Jurkat, Clone E6-1 (cell line): ENCODE measurements at regions not wholly inside any gene's neighbourhood (a gene's known extent, or its start where the extent isn't known, plus 50 kb on each side); places are given as distances from the start of the nearest gene placed in this dataset.
A peak's percentile ranks its signal among the peaks of the same experiment; 100 is the strongest.
"Not testable (repeated sequence)": the region's sequence is repeated elsewhere in the genome, so short reads cannot be mapped to it uniquely, and the experiment has no call there.

ENCODE experiments used
- DNase-seq: peaks from one replicate; pipeline ENCODE4 v3.0.0-alpha.2; 2011; ENCODE audit warnings: low read depth, low spot score
- H3K4me3 ChIP-seq: 2 replicates; pipeline ENCODE4 v1.5.1; 2011; ENCODE audit warnings: mild to moderate bottlenecking, low read length, control low read depth, moderate library complexity

DNA sequence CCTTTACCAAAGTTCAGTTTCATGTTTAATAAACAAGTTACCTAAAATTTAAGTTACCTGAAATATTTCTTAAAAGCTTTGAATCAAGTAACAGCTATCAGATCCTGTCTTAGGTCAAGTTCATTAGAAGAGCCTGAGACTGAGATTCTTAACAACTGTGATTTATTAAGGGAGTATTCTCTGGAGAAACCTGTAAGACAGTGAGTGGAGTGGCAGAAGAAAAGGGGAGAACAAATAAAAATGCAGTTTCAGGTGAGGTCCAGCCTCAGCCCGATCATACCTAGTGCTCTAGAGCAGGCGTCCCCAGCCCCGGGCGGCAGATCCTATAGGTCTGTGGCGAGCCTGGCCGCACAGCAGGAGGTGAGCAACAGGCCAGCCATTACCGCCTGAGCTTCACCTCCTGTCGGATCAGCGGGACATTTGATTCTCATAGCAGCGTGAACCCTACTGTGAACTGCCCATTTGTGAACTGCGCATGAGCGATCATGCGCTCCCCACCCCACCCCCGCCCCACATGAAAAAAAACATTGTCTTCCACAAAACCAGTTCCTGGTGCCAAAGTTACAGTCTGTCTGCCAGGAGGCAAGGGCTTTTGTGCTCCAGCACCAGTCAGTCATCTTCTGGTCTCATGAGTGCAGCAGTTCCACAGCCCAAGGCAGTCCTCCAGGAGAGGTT lies 59.2 kb upstream of the ADGRB3 start:
- no peak overlapping the region for H3K4me3 ChIP-seq
- DNase-seq = no peak

DNA sequence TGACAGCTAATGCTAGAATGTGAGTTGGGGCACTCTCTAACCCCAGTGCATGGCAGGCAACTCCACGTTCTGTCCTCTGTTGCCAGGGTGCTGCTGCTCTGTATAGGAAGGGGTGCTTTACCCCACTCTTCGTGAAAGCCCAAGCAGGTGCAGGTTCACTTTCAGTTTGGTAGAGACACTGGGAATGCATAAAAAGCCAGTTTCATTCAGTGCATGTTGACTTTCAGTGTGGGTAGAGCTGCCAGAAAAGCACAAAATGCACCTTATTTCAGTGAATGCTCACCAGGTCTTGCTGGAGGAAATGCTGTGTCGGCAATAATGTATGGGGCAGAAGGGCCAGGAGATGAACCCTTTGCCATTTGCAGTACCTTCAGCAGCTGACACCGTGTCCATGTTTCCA lies 62.1 kb upstream of the ADGRB3 start:
- H3K4me3 ChIP-seq = no peak overlapping the region
- DNase-seq = no peak

DNA sequence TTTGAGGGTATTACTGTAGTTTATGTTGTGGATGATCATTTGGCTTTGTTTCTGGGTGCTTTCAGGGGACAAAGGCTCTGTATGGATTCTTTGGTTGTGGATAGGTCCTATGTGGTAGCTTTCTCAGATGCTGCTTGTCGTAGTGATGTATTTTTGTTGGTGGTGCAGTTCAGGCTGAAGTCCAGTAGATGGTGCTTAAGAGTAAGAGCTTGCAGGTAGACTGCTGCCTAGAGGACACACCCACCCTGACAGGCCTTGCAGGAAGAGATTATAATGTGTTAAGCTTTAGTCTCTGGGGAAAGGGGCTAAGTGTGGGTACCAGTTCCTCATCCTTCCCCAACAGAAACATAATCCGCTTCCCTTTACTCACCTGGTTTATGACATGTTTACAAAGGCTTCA lies 62.6 kb upstream of the ADGRB3 start:
- DNase-seq = peak; percentile 72
- no peak overlapping the region for H3K4me3 ChIP-seq

DNA sequence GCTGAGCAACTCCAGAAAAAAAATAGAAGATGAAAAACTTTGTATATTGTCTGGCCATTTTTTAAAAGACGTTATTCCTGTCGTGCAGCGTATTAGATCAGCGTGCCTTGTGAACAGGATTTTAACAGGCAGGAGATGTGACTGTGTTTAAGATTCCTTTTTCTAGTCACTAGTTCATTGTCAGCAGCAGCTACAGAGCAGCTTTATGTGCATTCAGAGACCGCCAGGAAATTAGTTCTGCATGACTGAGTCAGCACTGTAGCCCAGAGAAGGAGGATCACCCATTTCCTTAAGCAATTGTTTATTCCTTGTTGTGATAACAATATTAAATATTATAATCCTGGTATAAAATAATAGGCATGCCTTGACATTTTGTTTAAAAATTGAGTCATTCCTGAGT lies 75.4 kb upstream of the ADGRB3 start:
- no peak for DNase-seq
- no peak overlapping the region for H3K4me3 ChIP-seq

DNA sequence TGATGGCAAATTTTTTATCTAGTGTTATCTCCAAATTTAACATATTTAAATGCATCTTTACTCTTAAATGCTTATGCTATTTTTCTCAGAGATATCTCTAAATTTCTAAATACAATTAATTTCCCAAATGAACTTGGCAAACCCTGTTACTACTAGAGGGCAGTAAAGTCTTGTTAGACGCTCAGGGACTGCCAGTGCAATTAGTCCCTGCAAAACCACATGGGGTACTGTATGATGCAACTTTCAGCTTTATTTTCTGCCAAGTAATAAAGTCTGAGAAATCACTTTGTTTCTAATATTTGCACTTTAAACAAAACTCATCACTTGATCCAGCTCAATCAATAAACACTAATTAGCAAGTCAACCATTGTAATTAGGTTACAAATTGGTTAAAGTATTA lies 76.0 kb upstream of the ADGRB3 start:
- no peak for DNase-seq
- H3K4me3 ChIP-seq = no peak overlapping the region

DNA sequence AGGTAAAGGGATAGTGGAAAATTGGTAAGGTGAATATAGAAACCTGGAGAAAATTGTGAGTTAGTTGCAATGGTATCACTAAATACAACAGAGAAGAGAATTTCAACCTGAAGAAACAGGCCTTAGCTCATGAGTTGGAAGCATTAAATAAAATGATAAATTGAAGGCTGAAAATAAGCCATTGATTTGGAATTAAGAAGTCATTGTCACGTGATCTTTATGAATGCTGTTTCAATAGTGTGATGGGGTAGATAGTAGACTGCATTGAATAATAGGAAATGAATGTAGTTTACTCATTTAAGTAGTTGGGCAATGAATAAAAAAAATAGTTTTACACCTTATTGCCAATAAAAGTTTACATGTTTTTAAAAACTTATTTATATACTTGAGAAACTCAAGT lies 88.5 kb upstream of the ADGRB3 start:
- no peak for DNase-seq
- no peak overlapping the region for H3K4me3 ChIP-seq

DNA sequence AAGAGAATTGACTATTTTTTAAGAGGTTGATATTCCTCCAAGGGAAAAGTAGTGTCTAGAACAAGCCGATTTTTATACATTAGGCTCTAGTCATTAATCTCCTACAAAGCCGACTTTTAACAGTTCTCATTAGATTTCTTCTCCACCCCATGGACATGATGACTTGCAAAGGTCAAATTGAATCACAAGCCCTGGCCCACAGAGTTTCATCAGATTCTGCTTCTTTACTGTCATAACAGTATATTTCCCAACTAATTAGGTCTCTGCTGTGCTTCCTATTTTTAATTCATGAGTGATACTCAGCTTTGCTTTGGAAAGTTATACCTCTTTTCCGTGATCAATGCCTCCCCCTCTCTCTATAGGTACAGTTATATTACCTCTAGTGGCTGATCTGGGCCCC lies 90.6 kb upstream of the ADGRB3 start:
- no peak for DNase-seq
- no peak overlapping the region for H3K4me3 ChIP-seq

DNA sequence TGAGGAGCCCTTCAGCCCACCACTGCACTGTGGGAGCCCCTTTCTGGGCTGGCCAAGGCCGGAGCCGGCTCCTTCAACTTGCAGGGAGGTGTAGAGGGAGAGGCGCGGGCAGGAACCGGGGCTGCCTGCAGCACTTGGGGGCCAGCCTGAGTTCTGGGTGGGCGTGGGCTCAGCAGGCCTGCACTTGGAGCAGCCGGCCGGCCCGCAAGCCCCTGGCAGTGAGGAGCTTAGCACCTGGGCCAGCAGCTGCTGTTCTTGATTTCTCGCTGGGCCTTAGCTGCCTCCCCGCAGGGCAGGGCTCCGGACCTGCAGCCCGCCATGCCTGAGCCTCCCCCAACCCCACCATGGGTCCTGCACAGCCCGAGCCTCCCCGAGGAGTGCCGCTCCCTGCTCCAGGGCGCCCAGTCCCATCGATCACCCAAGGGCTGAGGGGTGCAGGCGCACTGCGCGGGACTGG lies 101.7 kb upstream of the ADGRB3 start:
- no peak for DNase-seq
- no peak overlapping the region for H3K4me3 ChIP-seq

DNA sequence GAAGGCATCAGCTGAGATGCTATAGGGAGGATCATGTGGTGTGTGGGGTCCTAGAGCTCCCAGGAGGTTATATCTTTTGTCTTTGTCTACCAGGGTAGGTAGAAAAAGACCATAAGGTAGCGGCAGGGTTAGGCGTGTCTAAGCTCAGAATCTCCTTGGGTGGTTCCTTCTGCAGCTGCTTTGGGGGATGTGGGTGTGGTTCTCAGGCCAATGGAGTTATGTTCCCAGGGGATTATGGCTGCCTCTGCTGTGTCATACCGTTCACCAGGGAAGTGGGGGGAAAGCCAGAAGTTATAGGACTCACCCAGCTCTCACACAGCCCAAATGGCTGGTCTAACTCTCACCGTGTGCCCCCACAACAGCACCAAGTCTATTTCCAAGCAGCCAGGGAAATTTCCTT lies 107.4 kb upstream of the ADGRB3 start:
- no peak for DNase-seq
- H3K4me3 ChIP-seq = no peak overlapping the region

DNA sequence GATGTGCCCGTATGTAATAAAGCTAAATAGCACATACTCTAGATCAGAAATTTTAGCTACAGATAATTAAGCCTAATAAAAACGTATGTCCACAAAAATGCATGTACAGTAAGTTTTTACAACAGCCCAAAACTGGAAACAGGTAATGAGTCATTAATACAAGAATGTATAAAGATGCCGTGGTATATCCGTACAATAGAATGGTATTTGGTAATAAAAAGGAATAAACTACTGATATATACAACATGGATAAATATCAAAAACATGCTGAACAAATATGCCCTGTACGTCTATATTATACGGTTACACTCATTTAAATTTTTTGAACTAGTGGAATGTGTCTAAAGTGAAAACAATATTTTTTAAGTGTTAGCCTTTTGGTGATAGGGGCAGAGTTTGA lies 128.2 kb upstream of the ADGRB3 start:
- no peak overlapping the region for H3K4me3 ChIP-seq

DNA sequence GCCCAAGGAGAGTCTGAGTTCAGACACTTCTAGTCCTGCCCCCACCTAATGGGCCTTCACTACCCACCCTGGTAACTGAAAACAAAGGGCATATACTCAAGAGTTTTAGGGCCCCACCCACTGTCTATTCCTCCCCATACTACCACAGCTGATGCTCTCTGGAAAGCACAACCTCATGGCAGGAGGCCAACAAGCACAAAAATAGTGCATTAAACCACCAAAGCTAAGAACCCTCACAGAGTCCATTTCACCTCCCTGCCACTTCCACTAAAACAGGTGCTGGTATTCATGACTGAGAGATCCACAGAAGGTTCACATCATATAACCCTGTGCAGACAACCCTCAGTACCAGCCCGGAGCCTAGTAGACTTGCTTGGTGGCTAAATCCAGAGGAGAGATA lies 132.1 kb upstream of the ADGRB3 start:
- DNase-seq = no peak
- H3K4me3 ChIP-seq = no peak overlapping the region

More for the DNA sequence above, 128.2 kb upstream of the ADGRB3 start:
- DNase-seq = no peak

DNA sequence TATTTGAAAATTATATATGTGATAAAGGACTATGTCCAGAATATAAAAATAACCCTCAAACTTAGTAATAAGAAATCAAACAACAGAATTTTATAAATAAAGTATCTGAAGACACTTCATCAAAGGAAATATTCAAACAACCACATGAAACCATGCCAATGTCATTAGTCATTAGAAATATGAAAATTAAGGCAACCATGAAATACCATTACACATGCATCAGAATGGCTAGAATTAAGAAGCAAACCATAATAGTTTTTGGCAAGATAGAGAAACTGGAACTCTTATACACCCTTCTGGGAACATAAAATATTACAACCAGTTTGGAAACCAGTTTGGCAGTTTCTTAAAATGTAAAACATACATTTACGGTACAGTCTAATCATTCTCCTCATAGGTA lies 137.2 kb upstream of the ADGRB3 start:
- no peak overlapping the region for H3K4me3 ChIP-seq
- no peak for DNase-seq

DNA sequence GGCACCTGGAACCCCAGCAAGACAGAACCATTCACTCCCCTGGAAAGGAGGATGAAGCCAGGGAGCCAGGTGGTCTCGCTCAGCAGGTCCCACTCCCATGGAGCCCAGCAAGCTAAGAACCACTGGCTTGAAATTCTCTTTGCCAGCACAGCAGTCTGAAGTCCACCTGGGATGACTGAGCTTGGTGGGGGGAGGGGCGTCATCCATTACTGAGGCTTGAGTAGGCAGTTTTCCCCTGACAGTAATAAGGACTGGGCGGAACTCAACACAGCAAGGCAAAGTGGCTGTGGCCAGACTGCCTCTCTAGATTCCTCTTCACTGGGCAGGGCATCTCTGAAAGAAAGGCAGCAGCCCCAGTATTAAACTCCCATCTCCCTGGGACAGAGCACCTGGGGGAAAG lies 140.2 kb upstream of the ADGRB3 start:
- DNase-seq, H3K4me3 ChIP-seq: not testable (repeated sequence)

DNA sequence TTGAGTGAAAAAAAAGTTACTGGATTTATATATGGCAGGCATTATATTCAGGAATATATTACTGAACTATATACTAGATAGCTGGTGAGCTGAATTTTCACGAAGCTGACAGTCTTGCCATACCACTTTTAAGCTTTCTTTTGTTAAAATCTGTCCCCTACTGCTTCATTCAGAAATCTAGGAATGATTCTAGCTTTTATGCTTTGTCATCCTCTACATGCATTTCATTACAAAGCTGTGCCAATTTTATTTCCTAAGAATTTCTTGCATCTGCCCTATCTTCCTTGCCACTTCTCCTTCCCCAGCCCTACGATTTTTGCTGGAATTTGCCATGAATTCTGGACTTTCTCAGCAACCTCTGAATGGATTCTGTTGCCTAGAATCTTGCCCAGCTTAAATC lies 158.5 kb upstream of the ADGRB3 start:
- DNase-seq = no peak
- H3K4me3 ChIP-seq = no peak overlapping the region

DNA sequence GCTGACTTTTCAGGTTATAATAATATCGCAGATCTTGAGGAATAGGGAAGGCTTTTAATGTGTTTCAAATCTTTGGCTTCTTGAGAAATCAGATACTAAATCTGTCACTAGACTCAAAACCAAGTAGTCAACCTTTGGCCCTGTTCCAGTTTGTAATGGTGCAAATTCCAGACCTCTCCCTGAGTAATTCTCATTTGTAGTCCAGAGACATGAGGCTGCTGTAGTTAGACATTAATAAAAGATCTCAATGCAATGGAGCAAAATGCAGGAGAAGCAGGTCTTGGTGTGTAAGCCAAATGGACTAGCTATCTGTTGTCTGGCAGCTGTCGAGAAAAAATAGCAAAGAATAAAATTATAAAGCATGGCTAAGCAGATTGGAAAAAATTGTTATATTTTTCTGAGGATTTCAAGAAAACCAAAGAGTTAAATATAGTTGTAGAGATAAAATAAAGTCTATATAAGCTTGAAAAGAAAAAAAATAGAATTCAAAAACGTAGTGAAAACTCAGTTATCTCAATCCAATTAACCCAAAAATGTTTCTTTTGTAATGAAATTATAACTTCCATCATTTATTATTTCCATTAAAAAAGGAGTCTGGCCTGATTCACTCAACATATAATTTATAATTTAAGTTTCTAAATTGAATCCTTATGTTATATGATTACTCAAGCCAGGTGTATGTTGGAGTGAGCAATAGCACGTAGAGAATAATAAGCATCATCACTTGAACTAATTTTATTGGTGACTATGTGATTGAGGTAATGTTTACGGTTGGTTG lies 161.5 kb upstream of the ADGRB3 start:
- H3K4me3 ChIP-seq = no peak overlapping the region
- no peak for DNase-seq

DNA sequence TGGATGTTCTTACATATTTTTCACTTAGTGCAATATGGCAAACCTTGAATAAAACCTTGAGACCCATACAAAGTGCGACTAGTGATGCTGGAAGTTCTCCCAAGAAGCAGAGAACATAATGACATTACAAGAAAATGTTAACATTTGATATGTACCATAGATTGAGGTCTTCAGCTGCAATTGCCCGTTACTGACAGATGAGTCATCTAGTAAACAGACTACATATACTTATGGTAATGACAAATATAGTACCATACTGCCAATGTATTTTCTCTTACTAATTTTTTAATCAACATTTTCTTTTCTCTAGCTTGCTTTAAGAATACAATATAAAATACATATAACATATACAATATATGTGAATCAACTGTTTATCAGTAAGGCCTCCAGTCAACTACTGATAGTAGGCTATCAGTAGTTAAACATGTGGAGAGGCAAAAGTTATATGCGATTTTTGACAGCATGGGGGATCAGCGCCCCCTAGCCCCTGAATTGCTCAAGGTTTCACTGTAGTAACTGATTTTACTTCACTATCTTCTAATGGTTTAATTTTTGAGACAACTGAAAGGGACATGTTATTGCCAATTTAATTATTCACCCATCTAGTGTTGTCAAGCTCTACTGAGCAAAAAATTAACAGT lies 166.7 kb upstream of the ADGRB3 start:
- H3K4me3 ChIP-seq = no peak overlapping the region
- DNase-seq = peak; percentile 2

DNA sequence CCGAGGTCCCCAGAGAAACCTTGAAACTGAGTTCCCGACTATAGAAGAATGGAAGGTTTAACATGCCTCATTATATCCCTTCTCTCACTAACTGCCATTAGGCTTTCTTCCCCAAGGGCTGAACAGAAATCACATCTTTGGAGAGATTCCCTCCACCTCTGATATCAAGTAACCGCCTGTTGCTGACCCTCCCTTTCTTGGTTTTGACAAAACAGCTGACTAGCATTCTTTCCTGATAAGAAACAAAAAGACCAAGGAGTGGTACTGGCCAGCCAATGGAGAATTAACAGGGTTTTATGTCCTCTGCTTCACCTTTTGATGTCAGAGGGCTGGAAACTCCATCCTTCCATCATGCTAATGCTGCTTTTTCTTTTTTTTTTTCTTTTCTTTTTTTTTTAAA lies 176.6 kb upstream of the ADGRB3 start:
- no peak overlapping the region for H3K4me3 ChIP-seq
- DNase-seq = no peak

DNA sequence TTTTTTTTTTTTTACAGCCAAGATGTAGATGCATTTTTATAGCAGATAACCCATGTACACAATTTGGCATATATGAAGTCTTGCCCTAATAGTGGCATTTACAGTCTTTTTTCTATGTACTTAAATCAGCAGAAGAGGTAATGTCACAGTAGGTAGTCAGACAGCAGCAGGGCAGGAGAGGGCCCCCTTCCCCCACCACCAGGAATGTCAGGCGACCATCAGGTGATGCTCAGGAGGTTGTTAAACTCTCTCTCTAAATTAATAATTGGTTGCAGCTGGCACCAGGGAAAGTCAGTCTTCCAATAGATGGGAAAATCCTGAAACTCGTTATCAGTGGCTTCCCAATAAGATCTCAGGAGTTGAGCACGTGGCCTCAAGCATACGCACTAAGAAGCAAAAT lies 188.0 kb upstream of the ADGRB3 start:
- no peak for DNase-seq
- H3K4me3 ChIP-seq = no peak overlapping the region

DNA sequence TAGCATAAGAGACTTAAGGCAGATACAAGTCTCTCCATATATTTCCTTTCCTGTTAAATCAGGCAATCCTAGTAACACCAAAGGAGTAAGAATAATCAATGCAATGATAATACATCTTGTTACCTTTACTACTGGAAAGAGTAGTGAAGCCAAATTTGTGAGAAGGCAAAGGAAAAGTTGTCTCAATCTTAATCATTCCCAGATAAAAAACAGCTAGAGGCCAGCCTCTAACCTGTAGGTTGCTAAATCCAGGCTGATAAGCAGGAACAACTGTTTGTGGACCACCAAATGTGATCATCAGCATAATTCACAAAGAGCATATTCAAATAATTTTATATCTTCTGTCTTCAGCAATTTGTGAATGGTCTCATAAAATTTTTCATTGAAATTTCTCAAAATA lies 189.2 kb upstream of the ADGRB3 start:
- no peak for DNase-seq

DNA sequence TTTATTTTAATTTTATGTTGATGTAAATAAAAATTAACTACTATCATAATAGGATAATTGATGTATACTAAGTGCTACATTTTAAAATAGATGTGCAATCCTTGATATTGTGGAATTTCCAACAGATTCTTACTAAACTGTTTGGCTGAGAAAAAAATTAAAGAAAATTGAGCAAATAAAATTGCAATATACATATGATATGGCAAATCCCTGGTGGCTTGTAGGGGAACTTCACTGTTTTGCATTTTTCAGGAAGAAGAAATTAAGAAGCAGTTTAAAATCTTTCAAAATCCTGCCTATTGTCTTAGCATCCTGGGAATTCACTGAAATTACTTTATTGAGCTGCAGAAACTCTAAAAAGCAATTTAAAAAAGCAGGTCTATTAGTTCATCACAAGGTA lies 191.4 kb upstream of the ADGRB3 start:
- H3K4me3 ChIP-seq = no peak overlapping the region
- DNase-seq = no peak

More for the DNA sequence above, 189.2 kb upstream of the ADGRB3 start:
- H3K4me3 ChIP-seq = no peak overlapping the region
